GM12878 (cell line): ENCODE measurements at regions not wholly inside any gene's neighbourhood (a gene's known extent, or its start where the extent isn't known, plus 50 kb on each side); places are given as distances from the start of the nearest gene placed in this dataset.

Source experiments
- ATAC-seq: fragments of 200-7000 bp; cut with Tn5 transposase; 3 replicates; pipeline ENCODE4 v1.9.1; 2020; ENCODE audit warnings: mild to moderate bottlenecking, moderate library complexity
- BruUV-seq: library from RNA; stranded (reverse); fragments of 400-500 nt; replicated peaks from 2 replicates; lab custom pipeline; 2021; lab: Mats Ljungman, UMichigan
- CTCF ChIA-PET: fragments of 300-600 bp; sonication (Branson Sonifier 250); formaldehyde crosslinking; extraction: SDS; loops from one replicate; lab custom pipeline; 2021; ENCODE audit warnings: inconsistent platforms; lab: Yijun Ruan, JAX
- POLR2A ChIA-PET: fragments of 350-600 bp; formaldehyde crosslinking; extraction: SDS; loops from one replicate; lab custom pipeline; 2021; ENCODE audit warnings: inconsistent platforms; lab: Charles Lee
- RAD21 ChIA-PET: fragments of 300-600 bp; sonication (Branson Sonifier 250); formaldehyde crosslinking; loops from one replicate; lab custom pipeline; 2023; ENCODE audit warnings: antibody characterized with exemption; ENCODE audit not compliant: unreplicated experiment; lab: Charles Lee
- SMC1A ChIA-PET: fragments of 300-600 bp; sonication (Branson Sonifier 250); formaldehyde crosslinking; loops from one replicate; lab custom pipeline; 2023; ENCODE audit not compliant: unreplicated experiment, uncharacterized antibody; lab: Charles Lee
- DNase-seq: peaks from one replicate; pipeline ENCODE4 v3.0.0-alpha.2; 2011; ENCODE audit warnings: low read depth, low spot score
- FAIRE-seq: peaks from 3 replicates; lab custom pipeline; 2011; peaks lifted over from hg19 to GRCh38; lab: Jason Lieb, UNC
- H2AFZ ChIP-seq: 2 replicates; pipeline ENCODE4 v1.6.0; 2011; ENCODE audit warnings: low read depth, low read length, control low read depth; ENCODE audit not compliant: control insufficient read depth
- H3K27ac ChIP-seq: 2 replicates; pipeline ENCODE4 v1.5.1; 2011; ENCODE audit warnings: control low read depth; ENCODE audit not compliant: control insufficient read depth, insufficient read depth
- H3K27me3 ChIP-seq, 2 experiments: replicated peaks in 1 of 2; 2 replicates each; pipeline versions ENCODE4 v1.6.0 to v1.6.1; 2011; ENCODE audit warnings: low read length in 1 of 2; ENCODE audit not compliant: control insufficient read depth in 2 of 2, insufficient read depth in 2 of 2
- H3K36me3 ChIP-seq, 2 experiments: 2 replicates each; pipeline ENCODE4 v1.5.1; 2011; ENCODE audit warnings: low read length in 1 of 2; ENCODE audit not compliant: control insufficient read depth in 2 of 2, insufficient read depth in 2 of 2
- H3K4me1 ChIP-seq: 2 replicates; pipeline ENCODE4 v1.6.1; 2011; ENCODE audit warnings: mild to moderate bottlenecking, low read length, moderate library complexity, mixed read lengths; ENCODE audit not compliant: control insufficient read depth, insufficient read depth
- H3K4me2 ChIP-seq: 2 replicates; pipeline ENCODE4 v1.6.0; 2011; ENCODE audit warnings: control low read depth; ENCODE audit not compliant: control insufficient read depth, insufficient read depth
- H3K4me3 ChIP-seq: fragments of 200-600 bp; sonication (generic); 2 replicates; pipeline ENCODE4 v1.5.1; 2016
- H3K79me2 ChIP-seq: 2 replicates; pipeline ENCODE4 v1.6.0; 2011; ENCODE audit warnings: low read length; ENCODE audit not compliant: control insufficient read depth, insufficient read depth
- H3K9ac ChIP-seq: 2 replicates; pipeline ENCODE4 v1.8.0; 2011; ENCODE audit warnings: low read length, control low read depth, mixed read lengths; ENCODE audit not compliant: control insufficient read depth, insufficient read depth
- H3K9me3 ChIP-seq: replicated peaks from 3 replicates; pipeline ENCODE4 v1.5.1; 2011; ENCODE audit warnings: mild to moderate bottlenecking, low read length; ENCODE audit not compliant: control insufficient read depth, insufficient read depth
- H4K20me1 ChIP-seq: 2 replicates; pipeline ENCODE4 v1.6.0; 2011; ENCODE audit not compliant: control insufficient read depth, insufficient read depth
- ATF3 ChIP-seq: IDR thresholded peaks from 2 replicates; pipeline ENCODE4 v1.6.1; 2011; ENCODE audit warnings: low read depth, mild to moderate bottlenecking, low read length, moderate library complexity, borderline replicate concordance; ENCODE audit errors: extremely low read depth
- CHD2 ChIP-seq: IDR thresholded peaks from 2 replicates; pipeline ENCODE4 v1.6.1; 2011; ENCODE audit warnings: low read depth, low read length, improper control_type of control experiment, borderline replicate concordance
- CUX1 ChIP-seq: IDR thresholded peaks from 2 replicates; pipeline ENCODE4 v1.6.1; 2012; ENCODE audit warnings: improper control_type of control experiment, low read depth, low read length; ENCODE audit not compliant: insufficient replicate concordance
- EED ChIP-seq: sonication (generic); IDR thresholded peaks from 2 replicates; pipeline ENCODE4 v1.6.1; 2016; ENCODE audit warnings: antibody characterized with exemption, low read depth
- HDGF ChIP-seq: fragments of 450-650 bp; IDR thresholded peaks from 2 replicates; pipeline ENCODE4 v1.6.1; 2016; ENCODE audit warnings: antibody characterized with exemption
- HSF1 ChIP-seq: fragments of 150-350 bp; IDR thresholded peaks from 2 replicates; pipeline ENCODE4 v1.6.1; 2014; ENCODE audit warnings: mild to moderate bottlenecking, low read depth, low read length
- NFYA ChIP-seq: IDR thresholded peaks from 2 replicates; pipeline ENCODE4 v1.6.1; 2011; ENCODE audit warnings: low read depth, mild to moderate bottlenecking, low read length, improper control_type of control experiment, borderline replicate concordance
- STAT3 ChIP-seq: IDR thresholded peaks from 2 replicates; pipeline ENCODE4 v1.6.1; 2011; ENCODE audit warnings: low read depth, low read length, improper control_type of control experiment
- TBL1XR1 ChIP-seq: IDR thresholded peaks from 2 replicates; pipeline ENCODE4 v1.6.1; 2012; ENCODE audit warnings: low read depth, low read length, improper control_type of control experiment
- ZZZ3 ChIP-seq: IDR thresholded peaks from 2 replicates; pipeline ENCODE4 v1.6.1; 2011; ENCODE audit warnings: low read depth; ENCODE audit not compliant: control insufficient read depth, insufficient read length
- WGBS: methylation state at CpG from one replicate; pipeline ENCODE4 v1.1.6; 2016; ENCODE audit warnings: low lambda C conversion rate; ENCODE audit not compliant: insufficient replicate concordance, insufficient coverage; ENCODE audit errors: missing lambda C conversion rate; 5-methylcytosine and 5-hydroxymethylcytosine counted together
- in situ Hi-C: fragments of 300-500 bp; cut with MboI; formaldehyde crosslinking; loops from 9 replicates; pipeline ENCODE4 v1.14.3; 2018; ENCODE audit warnings: mixed read lengths
- intact Hi-C: fragments of 100-400 bp; cut with micrococcal nuclease; formaldehyde crosslinking; loops from one replicate; pipeline ENCODE4 v1.14.2; 2022; ENCODE audit not compliant: unreplicated experiment

- no peak for TF ChIP-seq CUX1
- no peak for TF ChIP-seq TBL1XR1
- no peak for TF ChIP-seq CHD2
- no peak for TF ChIP-seq STAT3
- TF ChIP-seq ATF3: no peak
- no peak for TF ChIP-seq ZZZ3
- no peak for TF ChIP-seq EED
- no peak for TF ChIP-seq HDGF
- TF ChIP-seq, all 136 proteins: peak for 0
These were observed 636.8 kb upstream of the LINC00305 start (continued) for GRCh38 chr18:64785686-64786085.

- no peaks in the 10 kb centered on the region for H3K36me3 ChIP-seq
- H3K79me2 ChIP-seq: no peaks in the 10 kb centered on the region
- no peaks in the 10 kb centered on the region for H3K9me3 ChIP-seq
- ATAC-seq: no peak; the same call in 2 of the 3 replicates
- H3K4me3 ChIP-seq: no peak overlapping the region
- TF ChIP-seq NFYA: no peak
- TF ChIP-seq HSF1: no peak
- no peaks in the 10 kb centered on the region for H3K4me1 ChIP-seq
- H3K27me3 ChIP-seq: no peaks in the 10 kb centered on the region
- in situ Hi-C loops: no loop called here
- no peaks in the 10 kb centered on the region for H4K20me1 ChIP-seq
- BruUV-seq: no TSS peak
- no peak for FAIRE-seq
- no peak for DNase-seq
- H3K4me2 ChIP-seq: no peak overlapping the region
- no peak overlapping the region for H3K27ac ChIP-seq
- RAD21 ChIA-PET: no interaction called here
- H2AFZ ChIP-seq: no peak overlapping the region
- H3K9ac ChIP-seq: no peak overlapping the region
- CTCF ChIA-PET: no interaction called here
- SMC1A ChIA-PET: no interaction called here
- intact Hi-C loops: no loop called here
- POLR2A ChIA-PET: no interaction called here
- WGBS: 42% methylated on average over 6 of the region's 6 CpGs
These were observed 628.7 kb upstream of the LINC00305 start for GRCh38 chr18:64777556-64777955.
